Neural progenitor cell (in vitro differentiated cells): ENCODE measurements at regions not wholly inside any gene's neighbourhood (a gene's known extent, or its start where the extent isn't known, plus 50 kb on each side); places are given as distances from the start of the nearest gene placed in this dataset.

Experiments
- CTCF ChIP-seq: fragments of 200-600 bp; sonication (generic); IDR thresholded peaks from 2 replicates; pipeline ENCODE4 v1.5.1; 2017; ENCODE audit warnings: antibody characterized with exemption, mild to moderate bottlenecking
- EZH2 ChIP-seq: fragments of 200-600 bp; sonication (generic); IDR thresholded peaks from 2 replicates; pipeline ENCODE4 v1.6.1; 2017; ENCODE audit warnings: antibody characterized with exemption, mild to moderate bottlenecking, moderate library complexity
- EZH2phosphoT487 ChIP-seq: fragments of 200-600 bp; sonication (generic); IDR thresholded peaks from 2 replicates; pipeline ENCODE4 v1.6.1; 2017; ENCODE audit warnings: antibody characterized with exemption

- no peak for TF ChIP-seq CTCF
- no peak for TF ChIP-seq EZH2phosphoT487
- TF ChIP-seq EZH2: no peak
Measured at GRCh38 chr13:22162889-22163288, 492.0 kb downstream of the FGF9 start.
